Ovary (tissue), 3 donors: ENCODE measurements at regions not wholly inside any gene's neighbourhood (a gene's known extent, or its start where the extent isn't known, plus 50 kb on each side); places are given as distances from the start of the nearest gene placed in this dataset.

Source experiments
- EP300 ChIP-seq: sonication (generic); formaldehyde crosslinking; IDR thresholded peaks from one replicate; pipeline ENCODE4 v1.6.1; 2017; ENCODE audit warnings: antibody characterized with exemption
- TF ChIP-seq, protein P1 (sequence below), 3 donors: fragments of 450-650 bp in 2 of 3; fragments of 200-600 bp in 1 of 3; IDR thresholded peaks; one replicate each; pipeline versions ENCODE4 v1.5.1 to v1.8.0; 2016 to 2022; ENCODE audit warnings: antibody characterized with exemption in 3 of 3, mild to moderate bottlenecking in 1 of 3
- donor health status: DM: no; HTN: no; CAD: no.

DNA sequence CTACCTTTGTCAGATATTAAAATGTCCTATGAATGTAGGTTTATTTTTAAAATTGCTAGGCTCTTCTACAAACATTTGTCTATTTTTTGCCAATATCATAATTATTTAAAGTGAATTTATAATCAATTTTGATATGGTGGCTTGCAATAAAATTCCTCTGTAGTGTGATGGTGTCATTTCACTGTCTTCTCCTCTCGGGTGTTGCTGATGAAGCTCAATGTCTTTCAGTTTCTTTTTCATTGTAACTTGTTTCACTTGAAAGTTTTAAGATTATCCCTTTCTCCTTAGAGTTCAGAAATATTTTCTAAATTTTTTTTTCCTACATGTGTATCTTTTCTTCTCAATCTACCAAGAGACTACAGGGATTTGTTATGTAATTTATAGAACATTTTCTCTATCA lies 267.1 kb upstream of the EDNRB start:
- TF ChIP-seq, protein P1, sequence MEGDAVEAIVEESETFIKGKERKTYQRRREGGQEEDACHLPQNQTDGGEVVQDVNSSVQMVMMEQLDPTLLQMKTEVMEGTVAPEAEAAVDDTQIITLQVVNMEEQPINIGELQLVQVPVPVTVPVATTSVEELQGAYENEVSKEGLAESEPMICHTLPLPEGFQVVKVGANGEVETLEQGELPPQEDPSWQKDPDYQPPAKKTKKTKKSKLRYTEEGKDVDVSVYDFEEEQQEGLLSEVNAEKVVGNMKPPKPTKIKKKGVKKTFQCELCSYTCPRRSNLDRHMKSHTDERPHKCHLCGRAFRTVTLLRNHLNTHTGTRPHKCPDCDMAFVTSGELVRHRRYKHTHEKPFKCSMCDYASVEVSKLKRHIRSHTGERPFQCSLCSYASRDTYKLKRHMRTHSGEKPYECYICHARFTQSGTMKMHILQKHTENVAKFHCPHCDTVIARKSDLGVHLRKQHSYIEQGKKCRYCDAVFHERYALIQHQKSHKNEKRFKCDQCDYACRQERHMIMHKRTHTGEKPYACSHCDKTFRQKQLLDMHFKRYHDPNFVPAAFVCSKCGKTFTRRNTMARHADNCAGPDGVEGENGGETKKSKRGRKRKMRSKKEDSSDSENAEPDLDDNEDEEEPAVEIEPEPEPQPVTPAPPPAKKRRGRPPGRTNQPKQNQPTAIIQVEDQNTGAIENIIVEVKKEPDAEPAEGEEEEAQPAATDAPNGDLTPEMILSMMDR (IDR thresholded peaks at IDR 0.05), result no peak
- TF ChIP-seq EP300, result no peak
